ENCODE measurements at regions not wholly inside any gene's neighbourhood (a gene's known extent, or its start where the extent isn't known, plus 50 kb on each side); places are given as distances from the start of the nearest gene placed in this dataset.
"Not testable (repeated sequence)": the region's sequence is repeated elsewhere in the genome, so short reads cannot be mapped to it uniquely, and the experiment has no call there.

DNA sequence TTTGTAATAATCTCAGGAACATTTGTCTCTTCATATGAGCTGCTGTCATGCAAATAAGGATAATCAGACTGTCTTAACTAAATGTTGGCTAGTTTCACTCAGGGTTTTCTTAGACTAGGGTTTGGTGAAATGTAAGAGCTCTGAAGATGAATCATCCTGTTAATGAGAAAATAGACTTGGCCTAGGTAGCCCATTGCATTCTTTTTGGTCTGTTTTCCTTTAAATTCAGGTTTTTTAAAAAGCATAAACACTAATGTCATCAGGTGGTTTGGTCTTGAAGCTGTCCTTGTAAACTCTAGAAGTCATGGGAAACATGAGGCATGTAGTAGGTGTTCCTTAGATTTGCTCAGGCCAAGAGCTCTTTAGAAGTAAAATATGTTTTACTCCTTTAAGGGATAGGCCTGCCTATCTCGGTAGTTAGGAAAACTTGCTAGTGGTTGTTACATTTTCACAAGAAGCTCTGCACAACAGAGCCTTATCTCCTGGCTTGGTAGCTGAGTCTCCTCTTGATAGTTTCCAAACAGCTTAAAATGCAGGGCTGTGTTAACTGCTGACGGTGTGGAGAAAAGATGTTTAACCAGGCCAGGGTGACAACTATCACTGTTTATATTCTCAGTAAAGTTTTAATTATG is 62.0 kb upstream of the C1QTNF9B start:
- H3K4me1 ChIP-seq (ENCODE audit: control insufficient read depth, insufficient read depth, low read length) = no peaks in the 10 kb centered on the region
- H3K36me3 ChIP-seq (ENCODE audit: control insufficient read depth, insufficient read depth, low read length) = no peaks in the 10 kb centered on the region
- H3K9me3 ChIP-seq (ENCODE audit: control insufficient read depth, insufficient read depth, low read length) = no peaks in the 10 kb centered on the region
- DNase-seq (ENCODE audit: low read depth in 4 of 6, low spot score in 6 of 6) = no peak
- WGBS (ENCODE audit: insufficient coverage) = 60% methylated on average over 1 of the region's 2 CpGs
- no peak overlapping the region for H3K4me3 ChIP-seq (ENCODE audit: low read depth, low read length)
- H3K27ac ChIP-seq (ENCODE audit: low read depth, low read length) = no peak overlapping the region
- H3K27me3 ChIP-seq (ENCODE audit: control insufficient read depth, insufficient read depth, low read length) = no peaks in the 10 kb centered on the region

DNA sequence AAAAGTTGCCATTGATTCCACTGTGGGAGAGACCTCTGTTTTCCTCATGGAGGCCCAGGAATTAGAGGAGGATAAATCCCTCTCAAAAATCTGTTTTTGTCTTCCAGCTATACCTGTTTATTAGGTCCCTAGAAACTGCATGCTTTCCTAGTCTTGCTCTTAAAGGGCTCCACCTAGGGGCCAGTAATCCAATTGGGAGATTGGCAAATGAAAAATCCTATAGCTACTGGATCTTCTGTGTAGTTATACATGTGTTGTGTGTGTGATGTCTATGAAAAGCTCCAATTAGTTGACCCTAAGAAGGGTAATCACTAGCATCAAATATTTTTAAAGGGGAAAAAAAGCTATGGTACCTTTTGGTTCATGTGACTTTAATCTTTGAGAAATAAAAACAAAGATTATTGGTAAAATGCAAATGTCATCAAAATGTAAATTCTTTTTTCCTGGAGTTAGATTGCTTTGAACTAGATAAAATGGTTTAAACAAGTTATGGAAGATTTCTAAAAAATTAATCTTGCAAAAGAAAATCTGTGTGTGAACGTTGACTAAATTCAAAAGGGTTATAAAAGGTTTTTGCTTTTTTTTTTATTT is 63.4 kb upstream of the C1QTNF9B start:
- Histone ChIP-seq H3K4me3 (ENCODE audit: low read depth, low read length) (no peak overlapping the region), H3K9me3 (ENCODE audit: control insufficient read depth, insufficient read depth, low read length) (no peaks in the 10 kb centered on the region), H3K27me3 (ENCODE audit: control insufficient read depth, insufficient read depth, low read length) (no peaks in the 10 kb centered on the region), H3K36me3 (ENCODE audit: control insufficient read depth, insufficient read depth, low read length) (no peaks in the 10 kb centered on the region), H3K4me1 (ENCODE audit: control insufficient read depth, insufficient read depth, low read length) (no peaks in the 10 kb centered on the region), H3K27ac (ENCODE audit: low read depth, low read length) (no peak overlapping the region)
- WGBS (ENCODE audit: insufficient coverage) = no CpG with 5 or more reads among the region's 1 CpG
- DNase-seq (ENCODE audit: low read depth in 4 of 6, low spot score in 6 of 6) = peak in 2 of 6 donors; percentile 47 to 70

DNA sequence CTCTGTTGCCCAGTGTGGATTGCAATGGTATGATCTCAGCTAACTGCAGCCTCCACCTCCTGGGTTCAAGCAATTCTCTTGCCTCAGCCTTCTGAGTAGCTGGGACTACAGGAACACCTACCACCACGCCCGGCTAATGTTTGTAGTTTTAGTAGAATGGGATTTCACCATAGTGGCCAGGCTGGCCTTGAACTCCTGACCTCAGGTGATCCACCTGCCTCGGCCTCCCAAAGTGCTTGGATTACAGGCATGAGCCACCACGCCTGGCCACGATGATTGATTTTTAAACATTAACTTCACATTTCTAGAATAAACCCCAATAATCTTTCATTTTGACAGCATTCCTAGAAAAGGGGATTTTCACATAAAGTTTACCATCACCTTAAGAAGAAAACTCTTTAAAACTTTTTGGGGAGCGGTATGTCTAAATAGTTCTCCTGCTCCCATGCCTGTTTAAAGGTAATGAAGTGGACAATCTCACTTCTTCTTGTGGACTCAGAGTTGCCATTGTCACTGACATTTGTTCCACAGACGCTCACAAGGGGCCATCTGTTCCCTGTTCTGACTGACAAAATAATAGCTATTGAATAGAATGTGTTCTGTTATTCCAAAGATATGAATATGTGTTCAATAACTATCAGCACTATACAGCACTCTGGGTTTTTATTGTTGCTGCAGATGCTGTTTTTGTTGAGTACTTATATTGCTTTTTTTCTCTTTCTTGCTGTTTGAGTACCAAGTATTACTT is 66.1 kb upstream of the C1QTNF9B start:
- Histone ChIP-seq H3K4me3 (ENCODE audit: low read depth, low read length) (no peak overlapping the region), H3K9me3 (ENCODE audit: control insufficient read depth, insufficient read depth, low read length) (no peaks in the 10 kb centered on the region), H3K4me1 (ENCODE audit: control insufficient read depth, insufficient read depth, low read length) (peaks cover 3% of the 10 kb centered on the region), H3K27ac (ENCODE audit: low read depth, low read length) (no peak overlapping the region), H3K27me3 (ENCODE audit: control insufficient read depth, insufficient read depth, low read length) (no peaks in the 10 kb centered on the region), H3K36me3 (ENCODE audit: control insufficient read depth, insufficient read depth, low read length) (no peaks in the 10 kb centered on the region)
- WGBS (ENCODE audit: insufficient coverage) = 97% methylated on average over 3 of the region's 7 CpGs
- DNase-seq (ENCODE audit: low read depth in 4 of 6, low spot score in 6 of 6) = no peak

DNA sequence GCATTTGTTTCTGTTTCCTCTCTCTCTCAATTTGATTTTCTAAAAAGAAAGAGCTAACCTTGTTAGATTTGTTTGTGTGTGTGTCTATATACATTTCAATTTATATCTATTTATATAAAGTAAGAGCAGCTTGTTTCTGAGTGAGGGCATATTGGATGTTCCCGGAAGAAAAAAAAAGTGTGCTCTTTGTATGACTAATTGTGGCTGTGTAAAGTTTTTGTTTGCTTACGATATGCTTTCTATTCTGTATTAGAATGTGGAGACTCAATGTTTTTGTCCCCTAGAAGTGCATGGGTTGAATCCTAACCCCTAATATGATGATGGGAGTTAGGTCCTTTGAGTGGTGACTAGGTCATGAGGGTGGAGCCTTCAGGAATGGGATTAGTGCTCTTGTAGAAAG is 66.6 kb upstream of the C1QTNF9B start:
- Histone ChIP-seq H3K27me3 (ENCODE audit: control insufficient read depth, insufficient read depth, low read length) (no peaks in the 10 kb centered on the region), H3K9me3 (ENCODE audit: control insufficient read depth, insufficient read depth, low read length) (no peaks in the 10 kb centered on the region), H3K4me3 (ENCODE audit: low read depth, low read length) (no peak overlapping the region), H3K4me1 (ENCODE audit: control insufficient read depth, insufficient read depth, low read length) (peaks cover 3% of the 10 kb centered on the region), H3K36me3 (ENCODE audit: control insufficient read depth, insufficient read depth, low read length) (no peaks in the 10 kb centered on the region), H3K27ac (ENCODE audit: low read depth, low read length) (no peak overlapping the region)
- DNase-seq (ENCODE audit: low read depth in 4 of 6, low spot score in 6 of 6) = no peak
- WGBS (ENCODE audit: insufficient coverage) = 61% methylated on average over 2 of the region's 2 CpGs

DNA sequence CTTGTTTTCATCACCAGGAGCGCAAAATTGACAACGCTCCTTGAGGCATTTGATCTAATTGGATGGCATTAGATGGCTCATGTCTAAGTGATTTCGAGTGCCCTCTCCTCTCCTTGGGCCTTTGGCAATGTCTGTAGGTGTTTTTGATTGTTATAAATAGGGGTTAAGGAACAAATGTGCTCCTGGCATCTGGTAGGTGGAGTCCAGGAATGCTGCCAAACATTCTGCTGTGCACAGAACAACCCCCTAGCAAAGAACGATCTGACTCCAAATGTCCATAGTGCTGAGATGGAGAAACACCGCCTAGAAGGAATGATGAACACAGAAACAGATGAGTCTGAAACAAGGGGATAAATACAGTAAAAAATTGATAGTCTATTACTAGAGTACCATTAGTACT is 68.0 kb upstream of the C1QTNF9B start:
- 57% methylated on average over 1 of the region's 5 CpGs for WGBS (ENCODE audit: insufficient coverage)
- H3K27ac ChIP-seq (ENCODE audit: low read depth, low read length) = no peak overlapping the region
- H3K4me1 ChIP-seq (ENCODE audit: control insufficient read depth, insufficient read depth, low read length) = peaks cover 3% of the 10 kb centered on the region
- no peaks in the 10 kb centered on the region for H3K36me3 ChIP-seq (ENCODE audit: control insufficient read depth, insufficient read depth, low read length)
- no peaks in the 10 kb centered on the region for H3K27me3 ChIP-seq (ENCODE audit: control insufficient read depth, insufficient read depth, low read length)
- H3K9me3 ChIP-seq (ENCODE audit: control insufficient read depth, insufficient read depth, low read length) = no peaks in the 10 kb centered on the region
- DNase-seq (ENCODE audit: low read depth in 4 of 6, low spot score in 6 of 6) = peak in 2 of 6 donors; percentile 46 to 52
- no peak overlapping the region for H3K4me3 ChIP-seq (ENCODE audit: low read depth, low read length)

DNA sequence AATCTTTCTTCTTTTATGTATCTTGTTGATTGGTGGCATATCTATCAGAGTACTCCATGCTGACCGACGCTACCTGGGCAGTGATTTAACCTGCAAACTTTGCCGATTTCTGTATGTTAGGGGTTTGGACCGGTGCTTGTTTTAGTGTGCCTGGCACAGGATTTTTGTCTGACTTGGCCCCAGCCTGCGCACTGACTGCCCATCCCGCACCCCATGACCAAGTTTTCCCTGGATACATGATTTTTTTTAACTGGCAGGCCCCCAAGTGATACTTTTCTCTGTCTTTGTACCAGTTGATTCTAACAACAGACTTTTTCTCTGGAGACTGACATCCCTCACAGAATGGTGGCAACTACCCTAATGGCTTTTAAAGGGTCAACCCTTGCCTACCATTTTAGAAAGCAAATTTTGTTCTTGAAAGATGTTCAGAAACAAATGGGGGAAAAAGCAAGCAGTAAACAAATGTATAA is 69.0 kb upstream of the C1QTNF9B start:
- no peaks in the 10 kb centered on the region for H3K27me3 ChIP-seq (ENCODE audit: control insufficient read depth, insufficient read depth, low read length)
- no peaks in the 10 kb centered on the region for H3K9me3 ChIP-seq (ENCODE audit: control insufficient read depth, insufficient read depth, low read length)
- DNase-seq (ENCODE audit: low read depth in 4 of 6, low spot score in 6 of 6) = no peak
- WGBS (ENCODE audit: insufficient coverage) = 39% methylated on average over 6 of the region's 6 CpGs
- H3K4me3 ChIP-seq (ENCODE audit: low read depth, low read length) = no peak overlapping the region
- H3K4me1 ChIP-seq (ENCODE audit: control insufficient read depth, insufficient read depth, low read length) = peaks cover 3% of the 10 kb centered on the region
- no peaks in the 10 kb centered on the region for H3K36me3 ChIP-seq (ENCODE audit: control insufficient read depth, insufficient read depth, low read length)
- no peak overlapping the region for H3K27ac ChIP-seq (ENCODE audit: low read depth, low read length)

DNA sequence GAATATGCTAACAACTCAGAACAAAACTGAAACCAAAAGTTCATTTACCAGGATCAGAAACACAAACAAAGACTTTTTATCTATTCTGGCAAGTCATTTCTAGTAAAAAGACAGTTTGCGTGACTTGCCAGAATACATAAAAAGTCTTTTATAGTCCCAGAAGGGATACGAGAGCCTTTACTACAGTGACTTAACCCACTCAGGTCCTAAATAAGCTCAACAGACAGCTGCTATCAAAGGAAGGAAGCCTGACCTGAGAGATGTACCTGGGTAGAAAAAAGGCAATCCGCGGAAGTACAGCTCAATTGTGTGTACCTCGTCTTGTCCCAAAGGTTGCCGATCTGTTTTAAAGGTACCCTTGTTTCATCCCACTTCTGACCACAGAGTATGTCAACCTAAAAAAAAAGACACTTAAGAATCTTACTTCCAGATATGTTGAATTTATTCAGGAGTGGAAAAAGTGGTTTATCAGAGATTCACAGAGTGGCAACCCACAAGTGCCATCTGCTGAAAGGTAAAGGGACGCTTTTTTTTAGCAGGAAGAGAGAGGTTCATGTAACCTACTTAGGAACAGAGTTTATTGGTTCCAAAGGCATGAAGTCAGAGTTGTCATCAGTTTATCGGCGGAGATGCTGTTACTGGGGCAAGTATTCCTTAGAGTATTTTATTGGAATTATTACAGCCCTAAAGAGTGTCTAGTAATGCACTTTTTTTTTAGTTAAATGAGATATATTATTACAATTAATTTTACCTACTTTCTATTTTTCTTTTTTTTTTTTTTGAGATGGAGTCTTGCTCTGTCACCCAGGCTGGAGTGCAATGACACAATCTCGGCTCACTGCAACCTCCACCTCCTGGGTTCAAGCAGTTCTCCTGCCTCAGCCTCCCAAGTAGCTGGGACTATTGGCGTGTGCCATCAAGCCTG is 69.7 kb upstream of the C1QTNF9B start:
- H3K27me3 ChIP-seq (ENCODE audit: control insufficient read depth, insufficient read depth, low read length) = no peaks in the 10 kb centered on the region
- no peaks in the 10 kb centered on the region for H3K36me3 ChIP-seq (ENCODE audit: control insufficient read depth, insufficient read depth, low read length)
- H3K27ac ChIP-seq (ENCODE audit: low read depth, low read length) = no peak overlapping the region
- 83% methylated on average over 1 of the region's 11 CpGs for WGBS (ENCODE audit: insufficient coverage)
- no peaks in the 10 kb centered on the region for H3K9me3 ChIP-seq (ENCODE audit: control insufficient read depth, insufficient read depth, low read length)
- DNase-seq (ENCODE audit: low read depth in 4 of 6, low spot score in 6 of 6) = peak in 1 of 6 donors; percentile 35
- H3K4me3 ChIP-seq (ENCODE audit: low read depth, low read length) = no peak overlapping the region
- H3K4me1 ChIP-seq (ENCODE audit: control insufficient read depth, insufficient read depth, low read length) = peaks cover 3% of the 10 kb centered on the region

DNA sequence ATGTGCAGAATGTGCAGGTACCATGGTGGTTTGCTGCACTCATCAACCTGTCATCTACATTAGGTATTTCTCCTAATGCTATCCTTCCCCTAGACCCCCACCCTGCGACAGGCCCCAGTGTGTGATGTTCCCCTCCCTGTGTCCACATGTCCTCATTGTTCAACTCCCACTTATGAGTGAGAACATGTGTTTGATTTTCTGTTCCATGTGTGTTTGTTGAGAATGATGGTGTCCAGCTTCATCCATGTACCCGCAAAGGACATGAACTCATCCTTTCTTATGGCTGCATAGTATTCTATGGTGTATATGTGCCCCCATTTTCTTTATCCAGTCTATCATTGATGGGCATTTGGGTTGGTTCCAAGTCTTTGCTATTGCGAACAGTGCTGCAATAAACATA is 70.5 kb upstream of the C1QTNF9B start:
- not testable (repeated sequence) for H3K9me3 ChIP-seq (ENCODE audit: control insufficient read depth, insufficient read depth, low read length); H3K27me3 ChIP-seq (ENCODE audit: control insufficient read depth, insufficient read depth, low read length); H3K27ac ChIP-seq (ENCODE audit: low read depth, low read length); DNase-seq (ENCODE audit: low read depth in 4 of 6, low spot score in 6 of 6); H3K4me1 ChIP-seq (ENCODE audit: control insufficient read depth, insufficient read depth, low read length); H3K4me3 ChIP-seq (ENCODE audit: low read depth, low read length); H3K36me3 ChIP-seq (ENCODE audit: control insufficient read depth, insufficient read depth, low read length)
- no CpG with 5 or more reads among the region's 3 CpGs for WGBS (ENCODE audit: insufficient coverage)

DNA sequence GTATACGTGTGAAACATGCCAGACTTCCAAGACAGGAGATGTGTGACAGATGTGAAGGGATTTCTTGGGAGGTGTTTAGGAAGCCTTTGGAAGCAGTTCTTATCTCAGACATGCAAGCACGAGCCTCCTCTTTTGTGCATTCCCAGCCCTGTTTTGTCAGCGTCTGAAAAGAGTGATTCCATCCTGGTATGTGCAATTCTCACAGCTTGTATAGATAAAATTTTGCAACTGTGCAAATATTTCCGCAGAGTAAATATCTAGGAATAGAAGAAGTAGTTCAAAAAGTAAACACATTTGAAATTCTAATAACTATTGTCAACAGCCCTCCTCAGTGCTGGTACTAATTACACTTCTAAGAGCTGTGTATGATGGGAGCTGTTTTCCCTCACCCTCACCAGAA is 72.3 kb upstream of the C1QTNF9B start:
- Histone ChIP-seq H3K9me3 (ENCODE audit: control insufficient read depth, insufficient read depth, low read length) (no peaks in the 10 kb centered on the region), H3K36me3 (ENCODE audit: control insufficient read depth, insufficient read depth, low read length) (no peaks in the 10 kb centered on the region), H3K27me3 (ENCODE audit: control insufficient read depth, insufficient read depth, low read length) (no peaks in the 10 kb centered on the region), H3K4me1 (ENCODE audit: control insufficient read depth, insufficient read depth, low read length) (peaks cover 3% of the 10 kb centered on the region), H3K4me3 (ENCODE audit: low read depth, low read length) (no peak overlapping the region), H3K27ac (ENCODE audit: low read depth, low read length) (no peak overlapping the region)
- peak in 1 of 6 donors; percentile 39 for DNase-seq (ENCODE audit: low read depth in 4 of 6, low spot score in 6 of 6)
- WGBS (ENCODE audit: insufficient coverage) = no CpG with 5 or more reads among the region's 4 CpGs

Measured in spinal cord (tissue), 9 donors.